Smooth muscle cell (in vitro differentiated cells): ENCODE measurements at regions not wholly inside any gene's neighbourhood (a gene's known extent, or its start where the extent isn't known, plus 50 kb on each side); places are given as distances from the start of the nearest gene placed in this dataset.

Experiments
- DNase-seq: peaks from one replicate; lab custom pipeline; 2025; ENCODE audit not compliant: unreplicated experiment; lab: John Stamatoyannopoulos, UW
- H2AFZ ChIP-seq: fragments of 200-600 bp; sonication (generic); 2 replicates; pipeline ENCODE4 v1.6.0; 2016; ENCODE audit warnings: antibody characterized with exemption, low read depth, mild to moderate bottlenecking
- H3F3A ChIP-seq: fragments of 200-600 bp; sonication (generic); 2 replicates; pipeline ENCODE4 v1.6.0; 2017; ENCODE audit warnings: antibody characterized with exemption, low read depth
- H3K27ac ChIP-seq: fragments of 200-600 bp; sonication (generic); 2 replicates; pipeline ENCODE4 v1.5.1; 2016; ENCODE audit warnings: low read depth, mild to moderate bottlenecking
- H3K27me3 ChIP-seq: fragments of 200-600 bp; sonication (generic); 2 replicates; pipeline ENCODE4 v1.6.1; 2016; ENCODE audit warnings: low read depth, mild to moderate bottlenecking
- H3K36me3 ChIP-seq: fragments of 200-600 bp; sonication (generic); 2 replicates; pipeline ENCODE4 v1.5.1; 2016; ENCODE audit warnings: low read depth
- H3K4me1 ChIP-seq: fragments of 200-600 bp; sonication (generic); 2 replicates; pipeline ENCODE4 v1.5.1; 2016; ENCODE audit warnings: low read depth
- H3K4me2 ChIP-seq: fragments of 200-600 bp; sonication (generic); 2 replicates; pipeline ENCODE4 v1.6.0; 2016; ENCODE audit warnings: mild to moderate bottlenecking
- H3K4me3 ChIP-seq: fragments of 200-600 bp; sonication (generic); 2 replicates; pipeline ENCODE4 v1.5.1; 2016; ENCODE audit warnings: mild to moderate bottlenecking
- H3K79me2 ChIP-seq: fragments of 200-600 bp; sonication (generic); 2 replicates; pipeline ENCODE4 v1.6.0; 2016; ENCODE audit warnings: low read depth, mild to moderate bottlenecking
- H3K9ac ChIP-seq: fragments of 200-600 bp; sonication (generic); 2 replicates; pipeline ENCODE4 v1.6.0; 2016; ENCODE audit warnings: low read depth
- H3K9me3 ChIP-seq: fragments of 200-600 bp; sonication (generic); replicated peaks from 2 replicates; pipeline ENCODE4 v1.5.1; 2016; ENCODE audit warnings: low read depth
- H4K20me1 ChIP-seq: fragments of 200-600 bp; sonication (generic); 2 replicates; pipeline ENCODE4 v1.6.0; 2016; ENCODE audit warnings: low read depth
- CTCF ChIP-seq: fragments of 200-600 bp; sonication (generic); IDR thresholded peaks from 2 replicates; pipeline ENCODE4 v1.5.1; 2017; ENCODE audit warnings: borderline replicate concordance, mild to moderate bottlenecking, antibody characterized with exemption; ENCODE audit not compliant: insufficient read depth, poor library complexity, severe bottlenecking
- WGBS: methylation state at CpG from one replicate; pipeline ENCODE4 v1.1.7; 2016; ENCODE audit warnings: low lambda C conversion rate; 5-methylcytosine and 5-hydroxymethylcytosine counted together

GRCh38 chr12:28652239-28652638 lies 462.0 kb downstream of the CCDC91 start:
- Histone ChIP-seq H3F3A (no peaks in the 10 kb centered on the region), H3K4me3 (no peak overlapping the region), H3K9me3 (peaks cover 7% of the 10 kb centered on the region), H3K9ac (no peak overlapping the region), H3K4me2 (no peak overlapping the region), H2AFZ (no peak overlapping the region), H3K4me1 (no peaks in the 10 kb centered on the region), H3K27ac (no peak overlapping the region), H3K79me2 (no peaks in the 10 kb centered on the region), H3K36me3 (no peaks in the 10 kb centered on the region), H4K20me1 (no peaks in the 10 kb centered on the region), H3K27me3 (no peaks in the 10 kb centered on the region)
- TF ChIP-seq CTCF = no peak
- DNase-seq = no peak
- 34% methylated on average over 1 of the region's 1 CpG for WGBS

- H3K9ac ChIP-seq = no peak overlapping the region
- no peak overlapping the region for H2AFZ ChIP-seq
- no peaks in the 10 kb centered on the region for H3K36me3 ChIP-seq
- WGBS = 96% methylated on average over 3 of the region's 3 CpGs
- H3K9me3 ChIP-seq = no peaks in the 10 kb centered on the region
- H3K4me2 ChIP-seq = no peak overlapping the region
- H3F3A ChIP-seq = no peaks in the 10 kb centered on the region
- H3K27me3 ChIP-seq = no peaks in the 10 kb centered on the region
- no peak overlapping the region for H3K27ac ChIP-seq
- H3K4me3 ChIP-seq = no peak overlapping the region
- no peaks in the 10 kb centered on the region for H4K20me1 ChIP-seq
- no peaks in the 10 kb centered on the region for H3K79me2 ChIP-seq
- H3K4me1 ChIP-seq = no peaks in the 10 kb centered on the region
- no peak for TF ChIP-seq CTCF
- no peak for DNase-seq
Measured at GRCh38 chr12:28681980-28682379, 467.1 kb upstream of the FAR2 start.

- no peaks in the 10 kb centered on the region for H3K36me3 ChIP-seq
- no peak for DNase-seq
- no peaks in the 10 kb centered on the region for H4K20me1 ChIP-seq
- no peaks in the 10 kb centered on the region for H3K4me1 ChIP-seq
- H3K27ac ChIP-seq = no peak overlapping the region
- H3K79me2 ChIP-seq = no peaks in the 10 kb centered on the region
- H3K27me3 ChIP-seq = no peaks in the 10 kb centered on the region
- TF ChIP-seq CTCF = no peak
- no peak overlapping the region for H3K9ac ChIP-seq
- H3F3A ChIP-seq = no peaks in the 10 kb centered on the region
- H3K4me3 ChIP-seq = no peak overlapping the region
- whole genome bisulfite sequencing = 88% methylated on average over 4 of the region's 4 CpGs
- no peak overlapping the region for H2AFZ ChIP-seq
- H3K9me3 ChIP-seq = no peaks in the 10 kb centered on the region
- H3K4me2 ChIP-seq = no peak overlapping the region
Measured at GRCh38 chr12:28683366-28683765, 465.7 kb upstream of the FAR2 start.

- no peak for TF ChIP-seq CTCF
- H3K9ac ChIP-seq = no peak overlapping the region
- no peaks in the 10 kb centered on the region for H3F3A ChIP-seq
- WGBS = 92% methylated on average over 4 of the region's 4 CpGs
- H3K36me3 ChIP-seq = no peaks in the 10 kb centered on the region
- H3K9me3 ChIP-seq = no peaks in the 10 kb centered on the region
- H3K4me3 ChIP-seq = no peak overlapping the region
- H2AFZ ChIP-seq = no peak overlapping the region
- no peak overlapping the region for H3K4me2 ChIP-seq
- H3K27ac ChIP-seq = no peak overlapping the region
- H3K27me3 ChIP-seq = no peaks in the 10 kb centered on the region
- no peak for DNase-seq
- no peaks in the 10 kb centered on the region for H4K20me1 ChIP-seq
- H3K79me2 ChIP-seq = no peaks in the 10 kb centered on the region
- H3K4me1 ChIP-seq = no peaks in the 10 kb centered on the region
Measured at GRCh38 chr12:28689398-28690175, 459.5 kb upstream of the FAR2 start.
